ENCODE measurements at regions not wholly inside any gene's neighbourhood (a gene's known extent, or its start where the extent isn't known, plus 50 kb on each side); places are given as distances from the start of the nearest gene placed in this dataset.
A peak's percentile ranks its signal among the peaks of the same experiment; 100 is the strongest.

DNA sequence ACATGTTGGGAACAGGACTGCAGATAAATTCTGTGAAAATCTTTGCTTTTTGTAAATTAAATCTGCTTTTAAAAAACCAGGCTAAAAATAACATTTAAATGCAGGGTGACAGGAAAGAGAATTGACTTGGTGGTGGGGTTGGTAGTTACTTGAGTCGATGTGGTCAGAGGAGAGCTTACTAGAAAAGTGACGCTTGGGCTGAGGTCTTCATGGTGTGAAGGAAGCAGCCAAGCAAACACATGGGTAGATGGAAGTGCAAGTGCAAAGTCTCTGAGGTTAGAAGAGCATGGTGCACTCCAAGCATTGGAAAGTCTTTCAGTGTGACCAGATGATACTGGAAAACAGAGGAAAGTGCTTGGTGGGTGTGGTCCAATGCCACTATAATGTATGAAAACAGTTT is 86.4 kb upstream of the THBS1 start:
- TF ChIP-seq, protein P1, sequence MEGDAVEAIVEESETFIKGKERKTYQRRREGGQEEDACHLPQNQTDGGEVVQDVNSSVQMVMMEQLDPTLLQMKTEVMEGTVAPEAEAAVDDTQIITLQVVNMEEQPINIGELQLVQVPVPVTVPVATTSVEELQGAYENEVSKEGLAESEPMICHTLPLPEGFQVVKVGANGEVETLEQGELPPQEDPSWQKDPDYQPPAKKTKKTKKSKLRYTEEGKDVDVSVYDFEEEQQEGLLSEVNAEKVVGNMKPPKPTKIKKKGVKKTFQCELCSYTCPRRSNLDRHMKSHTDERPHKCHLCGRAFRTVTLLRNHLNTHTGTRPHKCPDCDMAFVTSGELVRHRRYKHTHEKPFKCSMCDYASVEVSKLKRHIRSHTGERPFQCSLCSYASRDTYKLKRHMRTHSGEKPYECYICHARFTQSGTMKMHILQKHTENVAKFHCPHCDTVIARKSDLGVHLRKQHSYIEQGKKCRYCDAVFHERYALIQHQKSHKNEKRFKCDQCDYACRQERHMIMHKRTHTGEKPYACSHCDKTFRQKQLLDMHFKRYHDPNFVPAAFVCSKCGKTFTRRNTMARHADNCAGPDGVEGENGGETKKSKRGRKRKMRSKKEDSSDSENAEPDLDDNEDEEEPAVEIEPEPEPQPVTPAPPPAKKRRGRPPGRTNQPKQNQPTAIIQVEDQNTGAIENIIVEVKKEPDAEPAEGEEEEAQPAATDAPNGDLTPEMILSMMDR (IDR thresholded peaks at IDR 0.05) = no peak
- H3K4me3 Mint-ChIP-seq = no peak overlapping the region
- H4K20me1 ChIP-seq (ENCODE audit: insufficient read depth, low read length) = no peaks in the 10 kb centered on the region
- peaks cover 3 to 6% of the 10 kb centered on the region in 2 donors for H3K4me1 ChIP-seq (ENCODE audit: control insufficient read depth in 1 of 2, insufficient read depth in 2 of 2, low read length in 2 of 2)
- no peaks in the 10 kb centered on the region for H3K9me3 ChIP-seq (replicated peaks in 1 of 2; ENCODE audit: control insufficient read depth in 1 of 2, insufficient read depth in 1 of 2, low read length in 2 of 2)
- no peaks in the 10 kb centered on the region for H3K36me3 ChIP-seq (replicated peaks in 1 of 2; ENCODE audit: control insufficient read depth in 1 of 2, insufficient read depth in 2 of 2, low read length in 2 of 2)
- no peaks in the 10 kb centered on the region for H3K9me3 Mint-ChIP-seq
- H3K9ac ChIP-seq (ENCODE audit: insufficient read depth, low read length, poor library complexity, severe bottlenecking) = no peak overlapping the region
- H3K27ac ChIP-seq (ENCODE audit: low read depth in 1 of 2, low read length in 2 of 2) = no peak overlapping the region
- WGBS (ENCODE audit: insufficient coverage) = 51% methylated on average over 2 of the region's 2 CpGs
- peaks cover 0 to 7% of the 10 kb centered on the region in 2 donors for H3K36me3 Mint-ChIP-seq
- H3K4me2 ChIP-seq (replicated peaks; ENCODE audit: extremely low read depth, low read length, poor library complexity, severe bottlenecking) = no peak overlapping the region
- H3K27me3 Mint-ChIP-seq (ENCODE audit: low read depth in 3 of 3) = peaks cover 0 to 2% (median 1%) of the 10 kb centered on the region in 3 donors
- H3K4me3 ChIP-seq (replicated peaks in 1 of 3; ENCODE audit: low read depth in 2 of 3, low read length in 3 of 3) = no peak overlapping the region
- H3K79me2 ChIP-seq (ENCODE audit: insufficient read depth, low read length) = no peaks in the 10 kb centered on the region
- intact Hi-C loops (cut with micrococcal nuclease) = no loop called here
- no peaks in the 10 kb centered on the region for H3K27me3 ChIP-seq (ENCODE audit: control insufficient read depth in 2 of 2, insufficient read depth in 2 of 2, low read length in 2 of 2)
- H3K4me1 Mint-ChIP-seq = peaks cover 13% of the 10 kb centered on the region
- DNase-seq = no peak
- H2AFZ ChIP-seq (ENCODE audit: insufficient read depth, low read depth, low read length, poor library complexity, severe bottlenecking) = no peak overlapping the region
- H3K27ac Mint-ChIP-seq = peak overlapping the region in 1 of 7 donors; percentile 41

DNA sequence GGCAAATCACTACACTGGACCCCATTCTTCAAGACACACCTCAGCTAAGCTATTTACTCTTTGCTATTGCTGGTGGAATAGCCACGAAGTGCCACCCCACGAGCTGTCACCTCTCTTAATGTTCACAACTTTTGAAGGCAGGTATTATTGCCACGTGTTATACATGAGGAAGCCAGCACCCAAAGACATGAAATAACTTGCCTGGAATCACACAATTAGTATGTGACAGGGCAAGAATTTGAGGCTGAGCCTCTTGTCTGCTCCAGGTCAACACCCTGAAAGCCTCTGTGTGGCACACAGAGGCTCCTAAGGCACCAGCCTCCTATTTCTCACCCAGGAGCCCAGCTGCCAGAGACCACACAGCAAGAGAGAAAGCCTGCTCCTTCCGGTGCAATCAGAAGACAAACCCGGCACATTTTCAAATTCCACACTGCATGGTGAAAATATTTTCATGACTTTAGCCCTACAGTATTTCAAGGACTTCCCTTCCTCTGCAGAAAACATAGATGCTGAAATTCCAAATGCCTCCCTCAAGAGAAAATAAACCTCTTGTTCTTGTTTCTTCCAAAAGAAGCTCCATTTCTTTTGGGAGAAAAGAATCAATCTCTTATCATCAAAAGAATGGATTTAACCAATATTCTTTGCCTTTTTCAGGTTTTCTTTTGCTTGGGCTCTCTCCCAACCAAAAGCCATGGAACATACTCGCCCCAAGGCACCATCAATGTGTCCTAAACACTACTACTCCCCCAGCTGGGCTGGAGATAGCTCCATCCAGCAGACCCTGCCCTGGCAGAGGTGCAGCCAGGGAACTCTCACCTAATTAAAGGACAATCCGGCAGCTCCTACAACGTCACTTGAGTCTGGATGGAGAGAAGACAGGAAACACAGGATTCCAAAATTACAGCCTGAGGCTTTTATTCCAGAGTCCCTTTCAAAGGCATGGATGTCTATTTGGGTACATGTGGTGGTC is 84.7 kb upstream of the THBS1 start:
- Mint-ChIP-seq H3K27ac (no peak overlapping the region), H3K9me3 (peaks cover 0 to 2% (median 0%) of the 10 kb centered on the region in 7 donors), H3K27me3 (ENCODE audit: low read depth in 3 of 3) (peaks cover 0 to 3% (median 0%) of the 10 kb centered on the region in 3 donors), H3K4me1 (peaks cover 13% of the 10 kb centered on the region), H3K36me3 (peaks cover 0 to 2% of the 10 kb centered on the region in 2 donors), H3K4me3 (no peak overlapping the region)
- intact Hi-C loops (cut with micrococcal nuclease) = no loop called here
- Histone ChIP-seq H2AFZ (ENCODE audit: insufficient read depth, low read depth, low read length, poor library complexity, severe bottlenecking) (no peak overlapping the region), H3K4me2 (replicated peaks; ENCODE audit: extremely low read depth, low read length, poor library complexity, severe bottlenecking) (no peak overlapping the region), H3K27ac (ENCODE audit: low read depth in 1 of 2, low read length in 2 of 2) (no peak overlapping the region), H3K79me2 (ENCODE audit: insufficient read depth, low read length) (no peaks in the 10 kb centered on the region), H3K36me3 (replicated peaks in 1 of 2; ENCODE audit: control insufficient read depth in 1 of 2, insufficient read depth in 2 of 2, low read length in 2 of 2) (no peaks in the 10 kb centered on the region), H3K9ac (ENCODE audit: insufficient read depth, low read length, poor library complexity, severe bottlenecking) (no peak overlapping the region), H3K4me1 (ENCODE audit: control insufficient read depth in 1 of 2, insufficient read depth in 2 of 2, low read length in 2 of 2) (peaks cover 3 to 6% of the 10 kb centered on the region in 2 donors), H3K9me3 (replicated peaks in 1 of 2; ENCODE audit: control insufficient read depth in 1 of 2, insufficient read depth in 1 of 2, low read length in 2 of 2) (no peaks in the 10 kb centered on the region), H3K4me3 (replicated peaks in 1 of 3; ENCODE audit: low read depth in 2 of 3, low read length in 3 of 3) (no peak overlapping the region), H3K27me3 (ENCODE audit: control insufficient read depth in 2 of 2, insufficient read depth in 2 of 2, low read length in 2 of 2) (no peaks in the 10 kb centered on the region), H4K20me1 (ENCODE audit: insufficient read depth, low read length) (no peaks in the 10 kb centered on the region)
- DNase-seq = no peak
- 0% methylated on average over 1 of the region's 8 CpGs for WGBS (ENCODE audit: insufficient coverage)
- TF ChIP-seq, protein P1 (IDR thresholded peaks at IDR 0.05) = no peak
